ENCODE measurements at regions not wholly inside any gene's neighbourhood (a gene's known extent, or its start where the extent isn't known, plus 50 kb on each side); places are given as distances from the start of the nearest gene placed in this dataset.

DNA sequence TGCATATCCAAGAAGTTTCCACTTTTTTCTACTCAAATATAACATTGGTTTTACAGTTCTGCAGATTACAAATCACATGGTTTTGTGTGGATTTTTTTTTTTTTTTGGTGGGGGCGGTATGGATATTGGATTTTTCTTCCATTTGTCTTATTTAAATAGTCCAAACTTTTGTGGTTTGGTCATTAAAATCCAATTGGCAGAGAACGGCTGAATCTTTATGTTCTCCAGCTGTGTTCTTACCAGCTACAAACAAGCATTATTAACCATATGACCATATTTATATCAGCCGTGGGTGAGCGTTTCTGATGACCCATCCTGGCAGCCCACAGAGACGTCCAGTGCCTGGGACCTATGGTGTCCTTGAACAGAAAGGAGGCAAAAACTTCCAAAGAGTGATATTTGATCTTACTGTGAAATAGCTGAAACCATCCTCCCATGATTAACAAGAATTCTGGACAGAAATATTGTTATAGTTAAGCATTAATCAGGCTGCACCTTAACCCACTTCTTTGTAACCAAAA, 200.4 kb downstream of the LYPLAL1 start:
- ChIA-PET POLR2A (interaction anchor here (0.7 to 1.5 kb wide), 2 partner anchors 13 to 1261 kb away, joined by 3 to 4 read pairs; no protein-coding TSS in a partner anchor), CTCF (ENCODE audit: unreplicated experiment) (no interaction called here)
- Histone ChIP-seq H4K20me1 (ENCODE audit: insufficient read depth, low read length) (no peaks in the 10 kb centered on the region), H2AFZ (ENCODE audit: low read length) (no peak overlapping the region), H3K79me2 (ENCODE audit: insufficient read depth, low read depth, low read length) (no peaks in the 10 kb centered on the region), H3K9me3 (ENCODE audit: low read length) (no peaks in the 10 kb centered on the region), H3K9me2 (ENCODE audit: insufficient read depth, low read length) (no peaks in the 10 kb centered on the region), H3K4me3 (ENCODE audit: low read depth, low read length, poor library complexity, severe bottlenecking) (no peak overlapping the region), H3K36me3 (ENCODE audit: insufficient read depth, low read length) (no peaks in the 10 kb centered on the region), H3K27ac (ENCODE audit: low read depth, low read length, poor library complexity, severe bottlenecking) (no peak overlapping the region), H3K4me1 (ENCODE audit: insufficient read depth, low read length, poor library complexity, severe bottlenecking) (no peaks in the 10 kb centered on the region), H3K4me2 (ENCODE audit: low read length) (no peak overlapping the region)
- BruUV-seq (replicated peaks): no TSS peak
- no peak for DNase-seq (ENCODE audit: low spot score)
- TF ChIP-seq EZH2phosphoT487 (IDR thresholded peaks at IDR 0.05; ENCODE audit: borderline replicate concordance, low read depth, low read length): no peak
- TF ChIP-seq, protein P1, sequence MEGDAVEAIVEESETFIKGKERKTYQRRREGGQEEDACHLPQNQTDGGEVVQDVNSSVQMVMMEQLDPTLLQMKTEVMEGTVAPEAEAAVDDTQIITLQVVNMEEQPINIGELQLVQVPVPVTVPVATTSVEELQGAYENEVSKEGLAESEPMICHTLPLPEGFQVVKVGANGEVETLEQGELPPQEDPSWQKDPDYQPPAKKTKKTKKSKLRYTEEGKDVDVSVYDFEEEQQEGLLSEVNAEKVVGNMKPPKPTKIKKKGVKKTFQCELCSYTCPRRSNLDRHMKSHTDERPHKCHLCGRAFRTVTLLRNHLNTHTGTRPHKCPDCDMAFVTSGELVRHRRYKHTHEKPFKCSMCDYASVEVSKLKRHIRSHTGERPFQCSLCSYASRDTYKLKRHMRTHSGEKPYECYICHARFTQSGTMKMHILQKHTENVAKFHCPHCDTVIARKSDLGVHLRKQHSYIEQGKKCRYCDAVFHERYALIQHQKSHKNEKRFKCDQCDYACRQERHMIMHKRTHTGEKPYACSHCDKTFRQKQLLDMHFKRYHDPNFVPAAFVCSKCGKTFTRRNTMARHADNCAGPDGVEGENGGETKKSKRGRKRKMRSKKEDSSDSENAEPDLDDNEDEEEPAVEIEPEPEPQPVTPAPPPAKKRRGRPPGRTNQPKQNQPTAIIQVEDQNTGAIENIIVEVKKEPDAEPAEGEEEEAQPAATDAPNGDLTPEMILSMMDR (conservative IDR thresholded peaks at IDR 0.05; ENCODE audit: low read length): no peak
- intact Hi-C loops (cut with micrococcal nuclease; ENCODE audit: unreplicated experiment): no loop called here

DNA sequence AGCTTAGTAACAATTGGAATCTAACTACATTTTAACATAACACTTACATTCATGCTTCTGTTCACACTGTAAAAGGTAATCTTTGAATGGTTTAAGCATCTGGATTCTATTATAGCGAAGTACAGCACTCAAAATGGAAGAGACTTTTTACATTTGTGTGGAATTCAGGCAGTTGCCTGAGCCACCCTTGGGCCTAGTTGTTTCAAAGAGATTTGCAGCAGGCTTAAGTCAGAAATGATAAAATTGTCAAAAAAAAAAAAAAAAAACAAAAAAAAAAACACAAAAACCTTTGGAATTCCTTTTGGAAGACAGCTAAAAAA, 199.9 kb downstream of the LYPLAL1 start:
- BruUV-seq (replicated peaks): no TSS peak
- intact Hi-C loops (cut with micrococcal nuclease; ENCODE audit: unreplicated experiment): no loop called here

More for the DNA sequence above, 199.9 kb downstream of the LYPLAL1 start:
- Histone ChIP-seq H3K9me3 (ENCODE audit: low read length) (no peaks in the 10 kb centered on the region), H2AFZ (ENCODE audit: low read length) (no peak overlapping the region), H3K4me2 (ENCODE audit: low read length) (no peak overlapping the region), H3K79me2 (ENCODE audit: insufficient read depth, low read depth, low read length) (no peaks in the 10 kb centered on the region), H3K27ac (ENCODE audit: low read depth, low read length, poor library complexity, severe bottlenecking) (no peak overlapping the region), H3K4me3 (ENCODE audit: low read depth, low read length, poor library complexity, severe bottlenecking) (no peak overlapping the region), H3K36me3 (ENCODE audit: insufficient read depth, low read length) (no peaks in the 10 kb centered on the region), H3K4me1 (ENCODE audit: insufficient read depth, low read length, poor library complexity, severe bottlenecking) (no peaks in the 10 kb centered on the region), H3K9me2 (ENCODE audit: insufficient read depth, low read length) (no peaks in the 10 kb centered on the region), H4K20me1 (ENCODE audit: insufficient read depth, low read length) (no peaks in the 10 kb centered on the region)
- ChIA-PET POLR2A (interaction anchor here (0.9 to 1.5 kb wide), 2 partner anchors 13 to 34 kb away, joined by 4 read pairs; no protein-coding TSS in a partner anchor), CTCF (ENCODE audit: unreplicated experiment) (no interaction called here)
- TF ChIP-seq, protein P1 (conservative IDR thresholded peaks at IDR 0.05; ENCODE audit: low read length): no peak
- TF ChIP-seq EZH2phosphoT487 (IDR thresholded peaks at IDR 0.05; ENCODE audit: borderline replicate concordance, low read depth, low read length): no peak
- DNase-seq (ENCODE audit: low spot score): no peak
